Suppressor macrophage treated with lipopolysaccharide for 4 hours (primary cell): ENCODE measurements at regions not wholly inside any gene's neighbourhood (a gene's known extent, or its start where the extent isn't known, plus 50 kb on each side); places are given as distances from the start of the nearest gene placed in this dataset.
A peak's percentile ranks its signal among the peaks of the same experiment; 100 is the strongest.
"Not testable (repeated sequence)": the region's sequence is repeated elsewhere in the genome, so short reads cannot be mapped to it uniquely, and the experiment has no call there.

Source experiments
- DNase-seq: peaks from one replicate; pipeline ENCODE4 v3.0.0-alpha.2; 2020

DNA sequence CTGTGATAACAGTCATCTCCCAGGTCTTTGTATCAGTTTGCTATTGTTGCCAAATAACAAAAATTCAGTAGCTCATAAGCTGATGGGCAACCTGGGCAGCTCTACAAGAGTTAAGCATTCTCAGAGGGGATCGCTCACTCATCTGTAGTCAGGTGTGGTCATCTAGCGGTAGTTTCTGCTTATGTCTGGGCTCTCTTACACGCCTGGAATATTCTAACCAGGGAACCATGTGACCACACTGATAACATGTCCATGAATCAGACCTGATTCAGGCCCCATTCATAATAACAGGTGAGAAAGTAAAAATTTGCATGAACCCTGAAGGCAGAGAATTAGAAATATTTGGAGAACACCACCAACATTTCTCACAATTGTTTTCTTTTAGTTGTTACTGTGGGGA lies 576.1 kb downstream of the SLCO4C1 start:
- DNase-seq: no peak

DNA sequence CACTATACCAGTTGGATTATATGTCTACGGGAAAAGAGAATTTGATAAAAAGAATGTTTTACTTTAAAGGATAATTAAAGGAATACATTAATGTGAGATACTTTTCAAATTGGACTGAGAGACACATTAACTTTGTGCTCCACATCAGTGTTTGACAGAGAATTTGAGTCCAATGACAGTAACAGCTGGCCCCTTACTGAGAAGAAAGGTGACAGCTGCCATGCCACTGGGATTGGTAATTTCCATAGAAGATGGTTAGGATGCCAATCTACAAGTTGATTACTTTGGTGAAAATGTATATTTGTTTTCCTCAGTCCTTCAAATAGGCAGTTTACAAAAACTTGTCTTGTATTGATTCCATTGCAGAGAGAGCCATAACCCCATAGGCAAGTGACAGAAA lies 578.4 kb downstream of the SLCO4C1 start:
- no peak for DNase-seq

GRCh38 chr5:101716941-101717340 lies 579.1 kb downstream of the SLCO4C1 start:
- DNase-seq: no peak

- not testable (repeated sequence) for DNase-seq
Observed at GRCh38 chr5:101715790-101716189, 580.3 kb downstream of the SLCO4C1 start.

- no peak for DNase-seq
Observed at GRCh38 chr5:101689306-101689705, 606.8 kb downstream of the SLCO4C1 start.

- DNase-seq: no peak
Observed at GRCh38 chr5:101688156-101688555, 607.9 kb downstream of the SLCO4C1 start.

GRCh38 chr5:101687349-101687985 lies 608.6 kb downstream of the SLCO4C1 start:
- DNase-seq: peak; percentile 45

DNA sequence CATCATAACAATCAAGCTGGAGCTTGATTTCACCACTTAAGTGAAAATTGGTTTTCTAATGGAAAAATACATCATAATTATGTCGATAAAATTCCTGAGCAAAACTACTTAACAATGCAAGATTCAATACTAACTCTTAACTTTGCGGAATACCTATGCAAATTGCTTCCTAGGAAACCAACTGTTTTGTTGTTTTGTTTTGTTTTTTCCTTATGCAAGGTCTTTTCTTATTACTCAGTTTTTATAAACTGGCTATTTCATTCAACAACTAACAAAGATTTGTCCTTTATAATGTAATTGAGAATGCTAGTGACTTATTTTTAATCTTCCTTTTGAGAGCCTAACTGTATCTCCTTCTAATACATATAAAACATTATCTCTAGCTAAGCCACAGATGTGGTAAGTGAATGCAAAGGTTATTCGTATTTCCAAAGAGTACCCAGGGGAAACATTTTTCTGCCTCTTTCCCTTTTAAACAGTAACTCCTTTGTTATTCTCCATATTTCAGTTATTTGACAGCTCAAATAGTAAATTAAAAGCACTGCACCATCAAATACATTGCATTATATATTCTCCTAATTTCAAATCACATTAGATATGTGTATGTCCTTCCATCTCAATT lies 609.4 kb downstream of the SLCO4C1 start:
- no peak for DNase-seq

- no peak for DNase-seq
Observed at GRCh38 chr5:101679816-101680215, 616.3 kb downstream of the SLCO4C1 start.

DNA sequence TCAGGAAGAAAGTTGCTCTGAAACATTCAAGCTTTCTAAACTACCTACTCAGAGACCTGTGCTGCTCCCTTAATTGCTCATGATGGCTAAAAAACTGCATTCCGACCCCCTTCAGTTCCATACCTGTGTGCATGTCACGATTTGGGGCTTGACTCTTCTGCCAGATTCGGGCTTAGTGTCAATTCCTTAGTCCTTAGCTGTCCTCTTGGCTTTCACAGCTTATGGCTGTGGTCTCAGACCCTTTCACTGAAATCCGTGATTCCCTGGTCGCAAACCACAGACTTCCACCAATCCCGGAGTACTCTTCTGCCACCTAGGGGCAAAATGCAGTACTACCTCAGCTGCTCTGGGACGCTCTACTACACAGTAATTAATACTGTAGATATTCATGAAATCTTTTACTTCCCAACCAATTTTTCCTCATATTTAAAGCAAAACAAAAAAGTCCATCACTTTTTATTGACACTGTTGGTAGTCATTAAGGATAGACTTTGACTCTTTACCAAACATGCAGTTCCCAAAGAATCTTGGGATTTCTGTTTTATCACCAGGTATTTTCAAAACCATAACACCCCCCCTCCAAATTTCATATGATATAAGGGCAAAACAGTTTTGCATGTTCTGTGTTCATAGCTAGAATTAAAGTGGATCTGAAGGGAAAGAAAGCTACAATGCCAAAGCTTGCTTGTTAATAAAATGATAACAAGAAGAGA lies 617.4 kb downstream of the SLCO4C1 start:
- peak; percentile 69 for DNase-seq

GRCh38 chr5:101677961-101678360 lies 618.1 kb downstream of the SLCO4C1 start:
- no peak for DNase-seq

- no peak for DNase-seq
Observed at GRCh38 chr5:101676646-101677045, 619.4 kb downstream of the SLCO4C1 start.

DNA sequence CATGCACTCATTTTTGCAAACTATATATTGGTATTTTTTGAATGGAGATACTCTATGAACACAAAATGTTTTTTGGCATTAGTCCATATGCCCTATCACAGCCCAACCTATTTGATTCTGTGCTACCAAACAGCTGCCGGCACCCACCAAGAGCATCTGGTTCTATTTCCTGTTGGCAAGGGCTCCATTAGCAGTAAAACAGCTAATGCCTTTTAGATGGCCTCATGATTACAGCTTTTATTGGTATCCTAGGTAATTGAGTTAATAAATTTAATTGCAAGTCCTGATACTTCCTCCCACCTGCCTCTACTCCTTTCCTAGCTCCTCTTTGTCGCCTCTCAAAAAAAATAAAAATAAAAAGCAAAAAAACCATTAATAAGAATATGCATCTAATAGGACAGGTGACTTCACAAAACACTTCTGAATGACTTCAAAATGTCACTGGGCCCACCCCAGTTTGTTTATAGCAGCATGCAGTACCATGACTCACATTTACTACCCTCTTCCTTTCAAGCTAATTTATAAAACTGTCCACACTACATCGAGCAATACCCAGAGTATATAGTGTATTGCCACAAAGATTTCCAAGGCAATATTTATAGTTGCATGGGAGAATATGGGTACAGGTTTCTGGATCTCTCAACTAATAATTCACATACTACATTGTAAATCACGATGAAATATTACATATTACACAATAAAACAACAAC lies 620.4 kb downstream of the SLCO4C1 start:
- DNase-seq: no peak

DNA sequence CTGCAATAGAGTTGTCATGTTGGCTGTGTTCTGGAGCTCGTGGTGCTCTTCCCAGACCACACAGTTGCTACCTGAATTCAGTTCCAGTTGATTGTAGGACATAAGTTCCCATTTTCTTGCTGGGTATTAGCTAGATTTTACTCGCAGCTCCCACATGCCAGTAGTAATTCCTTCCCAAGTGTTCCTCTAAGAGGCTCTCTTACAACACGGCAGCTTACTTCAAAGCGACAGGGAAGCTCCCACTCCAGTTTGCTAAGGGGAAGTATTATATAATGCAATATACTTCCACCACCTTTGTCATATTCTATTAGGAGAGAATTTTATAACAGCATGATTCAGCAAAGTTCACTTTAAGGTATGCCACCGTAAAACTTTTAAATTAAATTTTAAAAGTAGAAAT lies 623.0 kb downstream of the SLCO4C1 start:
- no peak for DNase-seq

GRCh38 chr5:101664071-101664791 lies 631.9 kb downstream of the SLCO4C1 start:
- no peak for DNase-seq

DNA sequence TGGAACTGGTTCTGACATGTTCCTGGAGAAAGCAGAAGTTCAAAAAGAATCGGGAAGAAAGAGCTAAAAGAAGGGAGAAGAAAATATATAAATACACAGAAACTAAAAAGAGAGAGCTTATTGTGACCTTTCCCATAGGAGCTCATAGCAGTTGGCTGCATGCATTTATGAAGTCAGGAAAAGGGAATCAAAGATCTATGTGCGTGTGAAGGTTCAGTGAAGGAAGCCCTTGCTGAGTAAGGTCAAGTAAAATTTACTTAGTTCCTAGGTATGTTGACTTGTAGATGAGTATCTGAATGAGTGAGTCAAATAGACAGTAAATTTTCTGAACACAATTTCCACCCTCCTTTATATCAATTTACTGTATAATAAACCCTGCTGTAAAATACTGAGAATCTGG lies 632.5 kb downstream of the SLCO4C1 start:
- DNase-seq: no peak

- DNase-seq: no peak
Observed at GRCh38 chr5:101662263-101662662, 633.8 kb downstream of the SLCO4C1 start.

DNA sequence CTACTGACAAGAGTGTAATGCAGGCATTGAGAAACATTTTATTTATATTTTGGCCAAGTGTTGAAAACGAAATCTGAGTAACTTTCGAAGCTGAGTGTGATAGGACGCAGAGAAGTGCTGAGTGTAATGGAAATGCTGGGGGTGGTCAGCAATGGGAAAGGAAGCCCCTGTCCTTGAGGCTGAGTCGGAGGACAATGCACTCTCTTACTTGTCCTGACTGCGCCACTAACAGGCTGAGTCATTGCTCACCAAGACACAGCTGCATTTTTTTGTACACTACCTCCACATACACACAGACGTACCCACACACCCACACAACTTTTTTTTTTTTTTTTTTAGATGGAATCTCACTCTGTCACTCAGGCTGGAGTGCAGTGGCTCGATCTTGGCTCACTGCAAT lies 637.7 kb downstream of the SLCO4C1 start:
- DNase-seq: no peak

- DNase-seq: no peak
Observed at GRCh38 chr5:101653996-101654395, 642.1 kb downstream of the SLCO4C1 start.

DNA sequence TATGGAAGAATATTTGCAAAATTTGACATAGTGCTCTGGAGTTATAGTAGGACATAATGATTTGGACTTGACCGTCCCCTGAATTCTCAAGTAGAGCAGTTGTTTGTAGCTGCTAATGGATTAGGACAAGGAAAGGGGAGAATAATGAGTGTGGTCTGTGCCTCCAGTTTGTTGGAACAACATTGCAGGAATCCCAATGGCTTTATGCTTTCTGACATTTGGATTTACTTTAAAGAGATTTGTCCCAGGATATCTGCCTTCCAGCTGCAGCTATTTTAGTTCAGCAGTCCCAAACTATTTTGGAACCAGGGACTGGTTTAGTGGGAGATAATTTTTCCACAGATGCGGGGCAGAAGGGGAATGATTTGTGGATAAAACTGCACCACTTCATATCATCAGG lies 648.2 kb downstream of the SLCO4C1 start:
- DNase-seq: no peak

- peak; percentile 3 for DNase-seq
Observed at GRCh38 chr5:101643794-101644193, 652.3 kb downstream of the SLCO4C1 start.

- DNase-seq: no peak
Observed at GRCh38 chr5:101637599-101637998, 658.5 kb downstream of the SLCO4C1 start.

- not testable (repeated sequence) for DNase-seq
Observed at GRCh38 chr5:101627770-101628169, 668.3 kb downstream of the SLCO4C1 start.
